ENCODE measurements at regions not wholly inside any gene's neighbourhood (a gene's known extent, or its start where the extent isn't known, plus 50 kb on each side); places are given as distances from the start of the nearest gene placed in this dataset.

DNA sequence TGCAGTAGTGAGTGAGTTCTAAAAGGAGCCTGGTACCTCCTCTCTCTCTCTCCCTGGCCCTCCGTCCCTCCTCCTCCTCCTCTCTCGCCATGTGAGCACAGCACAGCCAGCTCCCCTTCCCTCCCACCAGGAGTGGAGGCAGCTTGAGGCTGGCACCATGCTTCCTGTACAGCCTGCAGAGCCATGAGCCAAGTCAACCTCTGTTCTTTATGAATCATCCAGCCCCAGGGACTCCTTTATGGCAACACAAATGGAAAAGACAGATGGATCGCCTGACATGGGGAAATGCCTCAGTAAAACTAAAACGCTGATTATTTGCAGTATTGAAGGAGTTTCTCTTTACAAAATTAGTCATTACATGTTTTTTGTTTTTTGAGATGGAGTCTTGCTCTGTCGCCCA is 233.7 kb upstream of the ARID1B start:
- TF ChIP-seq POLR2A (IDR thresholded peaks at IDR 0.05) (no peak), POLR2AphosphoS5 (IDR thresholded peaks at IDR 0.05) (no peak), EP300 (IDR thresholded peaks at IDR 0.05; ENCODE audit: low read depth) (no peak)
- TF ChIP-seq, protein P1, sequence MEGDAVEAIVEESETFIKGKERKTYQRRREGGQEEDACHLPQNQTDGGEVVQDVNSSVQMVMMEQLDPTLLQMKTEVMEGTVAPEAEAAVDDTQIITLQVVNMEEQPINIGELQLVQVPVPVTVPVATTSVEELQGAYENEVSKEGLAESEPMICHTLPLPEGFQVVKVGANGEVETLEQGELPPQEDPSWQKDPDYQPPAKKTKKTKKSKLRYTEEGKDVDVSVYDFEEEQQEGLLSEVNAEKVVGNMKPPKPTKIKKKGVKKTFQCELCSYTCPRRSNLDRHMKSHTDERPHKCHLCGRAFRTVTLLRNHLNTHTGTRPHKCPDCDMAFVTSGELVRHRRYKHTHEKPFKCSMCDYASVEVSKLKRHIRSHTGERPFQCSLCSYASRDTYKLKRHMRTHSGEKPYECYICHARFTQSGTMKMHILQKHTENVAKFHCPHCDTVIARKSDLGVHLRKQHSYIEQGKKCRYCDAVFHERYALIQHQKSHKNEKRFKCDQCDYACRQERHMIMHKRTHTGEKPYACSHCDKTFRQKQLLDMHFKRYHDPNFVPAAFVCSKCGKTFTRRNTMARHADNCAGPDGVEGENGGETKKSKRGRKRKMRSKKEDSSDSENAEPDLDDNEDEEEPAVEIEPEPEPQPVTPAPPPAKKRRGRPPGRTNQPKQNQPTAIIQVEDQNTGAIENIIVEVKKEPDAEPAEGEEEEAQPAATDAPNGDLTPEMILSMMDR (IDR thresholded peaks at IDR 0.05), result no peak
